Retinal pigment epithelial cell (primary cell): ENCODE measurements at regions not wholly inside any gene's neighbourhood (a gene's known extent, or its start where the extent isn't known, plus 50 kb on each side); places are given as distances from the start of the nearest gene placed in this dataset.

Experiments
- DNase-seq: peaks from one replicate; pipeline ENCODE4 v3.0.0-alpha.2; 2010; ENCODE audit warnings: low read depth
- H3K4me3 ChIP-seq: 2 replicates; pipeline ENCODE4 v1.5.1; 2011; ENCODE audit warnings: mild to moderate bottlenecking, low read length, control low read depth, moderate library complexity
- CTCF ChIP-seq: conservative IDR thresholded peaks from 2 replicates; pipeline ENCODE4 v1.5.1; 2011; ENCODE audit warnings: low read depth, low read length, control low read depth, inconsistent platforms

- H3K4me3 ChIP-seq, result no peak overlapping the region
- no peak for DNase-seq
- TF ChIP-seq CTCF, result no peak
Observed at GRCh38 chr10:1933215-1933614, 195.9 kb upstream of the ADARB2 start.

DNA sequence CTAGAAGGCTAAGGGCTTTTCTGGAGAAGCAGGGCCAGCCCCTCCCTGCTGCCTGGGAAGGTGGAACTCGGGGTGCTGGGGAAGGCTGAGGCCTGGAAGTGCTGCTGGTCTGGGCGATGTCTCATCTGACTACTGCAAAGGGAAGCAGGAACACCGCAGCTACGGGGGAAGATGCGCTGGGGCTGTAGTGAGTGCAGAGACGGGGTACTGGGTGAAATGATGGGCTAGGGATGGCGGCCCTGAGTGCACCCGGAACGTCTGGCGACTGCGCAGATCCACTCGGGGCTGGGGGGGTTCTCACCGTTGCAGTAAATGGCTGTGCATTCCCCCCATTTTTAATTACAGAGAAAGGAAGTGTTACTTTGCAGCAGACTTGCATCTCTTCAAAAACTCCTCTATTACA lies 195.4 kb upstream of the ADARB2 start:
- DNase-seq, result no peak
- no peak for TF ChIP-seq CTCF
- H3K4me3 ChIP-seq, result no peak overlapping the region

- no peak for DNase-seq
- no peak for TF ChIP-seq CTCF
- no peak overlapping the region for H3K4me3 ChIP-seq
Observed at GRCh38 chr10:1928606-1929005, 191.3 kb upstream of the ADARB2 start.

DNA sequence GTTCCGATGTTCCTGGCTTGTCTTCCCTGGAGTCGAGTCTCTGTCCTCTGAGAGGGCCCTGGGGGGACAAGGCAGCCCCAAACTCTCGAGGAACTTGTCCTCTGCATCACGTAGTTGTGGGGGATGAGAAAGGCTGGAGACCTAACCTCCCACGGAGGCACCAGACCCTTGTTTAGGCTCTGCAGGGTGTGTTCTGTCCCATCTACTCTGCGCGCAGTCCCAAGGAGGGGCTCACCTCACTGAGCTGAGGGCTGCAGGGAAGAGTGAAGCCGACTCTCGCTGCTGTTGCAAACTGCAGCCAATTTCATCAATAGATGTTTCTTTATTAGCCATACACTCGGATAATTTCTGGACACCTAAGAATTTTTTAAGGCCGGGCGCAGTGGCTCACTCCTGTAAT lies 186.7 kb upstream of the ADARB2 start:
- no peak overlapping the region for H3K4me3 ChIP-seq
- no peak for TF ChIP-seq CTCF
- no peak for DNase-seq

DNA sequence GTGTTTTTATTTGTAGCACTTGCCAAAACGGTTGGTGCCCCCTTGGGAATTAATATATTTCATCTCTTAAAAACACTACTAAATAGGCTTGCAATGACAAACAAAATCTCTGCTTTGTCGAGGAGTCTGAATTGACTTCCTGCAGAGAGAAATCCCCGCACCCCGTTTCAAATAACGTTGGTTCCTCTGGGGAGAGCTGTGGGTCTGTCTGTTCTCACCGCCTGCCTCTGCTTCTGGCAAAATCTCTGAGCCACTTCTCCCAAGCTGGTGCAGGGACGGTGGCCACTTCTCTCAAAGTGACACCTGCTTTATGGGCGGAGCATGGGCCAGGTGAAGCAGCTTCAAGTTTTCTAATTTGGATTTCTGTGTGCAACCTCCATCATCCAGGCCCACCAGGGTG lies 186.3 kb upstream of the ADARB2 start:
- TF ChIP-seq CTCF, result no peak
- no peak overlapping the region for H3K4me3 ChIP-seq
- DNase-seq, result no peak

DNA sequence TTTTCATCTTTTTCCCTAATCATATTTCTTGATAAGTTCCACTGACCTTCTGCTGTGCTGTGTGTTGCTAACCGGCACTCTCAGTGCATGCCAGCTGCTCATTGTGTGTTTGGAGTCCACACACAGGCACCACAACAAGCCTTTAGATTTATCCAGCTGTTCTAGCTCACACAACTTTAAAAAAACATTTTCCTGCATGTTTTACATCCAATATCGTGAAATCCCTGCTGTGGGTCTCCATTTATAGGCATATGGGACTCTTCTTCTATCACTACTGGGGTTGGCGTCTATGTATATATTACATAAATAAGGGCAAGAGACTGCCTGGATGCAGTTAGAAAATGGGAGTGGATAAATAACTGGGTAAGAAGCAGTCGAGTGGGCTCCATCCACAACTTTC lies 183.6 kb upstream of the ADARB2 start:
- H3K4me3 ChIP-seq, result no peak overlapping the region
- DNase-seq, result no peak
- TF ChIP-seq CTCF, result no peak

GRCh38 chr10:1920127-1920526 lies 182.8 kb upstream of the ADARB2 start:
- TF ChIP-seq CTCF, result no peak
- H3K4me3 ChIP-seq, result no peak overlapping the region
- no peak for DNase-seq
